ENCODE measurements at regions not wholly inside any gene's neighbourhood (a gene's known extent, or its start where the extent isn't known, plus 50 kb on each side); places are given as distances from the start of the nearest gene placed in this dataset.

- intact Hi-C loops (cut with DNase I) = loop anchor here in 1 of 2 donors (5.0 kb wide), 1 partner anchor 104 kb away; no protein-coding TSS in a partner anchor
Observed at GRCh38 chr2:41947701-41948396, 100.0 kb upstream of the PKDCC start.

GRCh38 chr2:41948397-41948763 is 99.4 kb upstream of the PKDCC start:
- intact Hi-C loops (cut with DNase I) = loop anchor here in 1 of 2 donors (5.0 kb wide), 1 partner anchor 104 kb away; no protein-coding TSS in a partner anchor
- ATAC-seq = peak in 1 of 2 donors; percentile 20

More at GRCh38 chr2:41947701-41948396, 100.0 kb upstream of the PKDCC start:
- DNase-seq (peak; percentile 63), ATAC-seq (peak; percentile 92 to 96)

GRCh38 chr2:41949091-41949882 is 98.5 kb upstream of the PKDCC start:
- intact Hi-C loops (cut with DNase I) = loop anchor here in 1 of 2 donors (5.0 kb wide), 1 partner anchor 103 kb away; no protein-coding TSS in a partner anchor
- ATAC-seq = no peak
- no peak for DNase-seq

More at GRCh38 chr2:41948397-41948763, 99.4 kb upstream of the PKDCC start:
- DNase-seq = no peak

GRCh38 chr2:41949883-41950665 is 97.7 kb upstream of the PKDCC start:
- intact Hi-C loops (cut with DNase I) = loop anchor here in 1 of 2 donors (5.0 kb wide), 1 partner anchor 102 kb away; no protein-coding TSS in a partner anchor
- DNase-seq = no peak
- ATAC-seq = no peak

GRCh38 chr2:41950666-41950960 is 97.2 kb upstream of the PKDCC start:
- ATAC-seq (no peak), DNase-seq (no peak)
- intact Hi-C loops (cut with DNase I) = no loop called here

- intact Hi-C loops (cut with DNase I) = no loop called here
- ATAC-seq (peak in 1 of 2 donors; percentile 38), DNase-seq (no peak)
Observed at GRCh38 chr2:41954304-41955291, 93.2 kb upstream of the PKDCC start.

- no peak for DNase-seq
- no peak for ATAC-seq
- intact Hi-C loops (cut with DNase I) = no loop called here
Observed at GRCh38 chr2:41955316-41956043, 92.3 kb upstream of the PKDCC start.

- ATAC-seq = no peak
- no peak for DNase-seq
- intact Hi-C loops (cut with DNase I) = no loop called here
Observed at GRCh38 chr2:41957431-41957830, 90.4 kb upstream of the PKDCC start.

GRCh38 chr2:41958251-41958650 is 89.6 kb upstream of the PKDCC start:
- DNase-seq (no peak), ATAC-seq (no peak)
- intact Hi-C loops (cut with DNase I) = no loop called here

- no peak for ATAC-seq
- intact Hi-C loops (cut with DNase I) = no loop called here
- no peak for DNase-seq
Observed at GRCh38 chr2:41958775-41959174, 89.0 kb upstream of the PKDCC start.

GRCh38 chr2:41959760-41960159 is 88.1 kb upstream of the PKDCC start:
- ATAC-seq = no peak
- no peak for DNase-seq
- intact Hi-C loops (cut with DNase I) = loop anchor here (5.0 to 10.0 kb wide), 2 partner anchors 85 to 87 kb away; partner anchors contain the start of gene PKDCC (in 1 of the 2)

GRCh38 chr2:41962922-41963622 is 84.7 kb upstream of the PKDCC start:
- DNase-seq (no peak), ATAC-seq (no peak)
- intact Hi-C loops (cut with DNase I) = loop anchor here (5.0 to 10.0 kb wide), 2 partner anchors 82 to 91 kb away; partner anchors contain the start of gene PKDCC (in 1 of the 2)

GRCh38 chr2:41963661-41964525 is 83.9 kb upstream of the PKDCC start:
- peak; percentile 29 to 61 for ATAC-seq
- peak; percentile 78 for DNase-seq
- intact Hi-C loops (cut with DNase I) = loop anchor here (5.0 to 10.0 kb wide), 2 partner anchors 81 to 92 kb away; partner anchors contain the start of gene PKDCC (in 1 of the 2)

- intact Hi-C loops (cut with DNase I) = loop anchor here in 1 of 2 donors (10.0 kb wide), 1 partner anchor 79 kb away; the partner anchor contains the start of gene PKDCC
- ATAC-seq (peak in 1 of 2 donors; percentile 17), DNase-seq (peak; percentile 50)
Observed at GRCh38 chr2:41965173-41965908, 82.5 kb upstream of the PKDCC start.

- peak; percentile 22 to 42 for ATAC-seq
- DNase-seq = peak; percentile 58
- intact Hi-C loops (cut with DNase I) = loop anchor here in 1 of 2 donors (10.0 kb wide), 1 partner anchor 79 kb away; the partner anchor contains the start of gene PKDCC
Observed at GRCh38 chr2:41965909-41966295, 81.9 kb upstream of the PKDCC start.

All from left cardiac atrium (tissue), 4 donors.